ENCODE measurements at regions not wholly inside any gene's neighbourhood (a gene's known extent, or its start where the extent isn't known, plus 50 kb on each side); places are given as distances from the start of the nearest gene placed in this dataset.

DNA sequence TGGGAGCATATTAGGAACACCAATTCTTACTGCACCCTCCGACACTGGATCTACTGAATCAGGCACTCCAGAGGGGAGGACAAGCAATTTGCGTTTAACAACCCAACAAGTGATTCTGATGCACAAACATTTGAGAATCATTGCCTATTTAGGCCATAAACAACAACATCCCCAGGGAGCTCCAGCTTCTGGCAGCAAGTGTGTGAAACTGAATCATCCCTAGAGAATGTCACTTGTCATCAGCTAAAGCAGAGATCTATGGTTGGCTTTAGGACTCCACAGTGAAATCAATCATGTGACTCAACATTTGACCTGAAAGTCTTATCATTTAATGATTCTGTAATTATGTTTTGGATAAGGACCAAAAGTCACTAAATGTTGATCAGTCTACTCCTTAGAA lies 505.0 kb upstream of the FLRT2 start:
- TF ChIP-seq POLR2A (IDR thresholded peaks at IDR 0.05; ENCODE audit: low read depth, low read length) (no peak), POLR2AphosphoS5 (IDR thresholded peaks at IDR 0.05; ENCODE audit: low read depth, low read length) (no peak)
